ENCODE measurements at regions not wholly inside any gene's neighbourhood (a gene's known extent, or its start where the extent isn't known, plus 50 kb on each side); places are given as distances from the start of the nearest gene placed in this dataset.

DNA sequence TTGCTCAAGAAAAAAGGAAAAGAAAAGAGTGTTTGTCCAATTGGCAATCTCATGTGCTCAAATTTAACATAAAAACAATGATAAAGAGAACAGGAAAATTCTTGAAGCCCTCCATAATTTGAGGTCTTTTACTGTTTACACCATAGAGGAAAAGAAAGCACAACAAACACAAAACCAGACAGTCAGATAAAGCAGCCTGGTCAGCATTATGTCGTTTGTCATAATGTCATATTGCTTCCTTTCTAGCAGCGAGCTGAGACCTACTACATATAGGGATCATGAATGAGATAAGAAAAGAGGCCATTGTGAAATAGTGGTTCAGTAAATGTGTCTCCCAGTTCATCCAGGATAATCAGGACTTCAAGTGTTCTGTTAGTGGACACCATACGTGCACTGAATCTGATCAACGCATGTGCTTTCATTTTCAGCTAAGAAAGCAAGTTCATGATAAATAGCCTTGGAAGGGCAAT, 64.7 kb upstream of the SELENOP start (continued):
- TF ChIP-seq, protein P1, sequence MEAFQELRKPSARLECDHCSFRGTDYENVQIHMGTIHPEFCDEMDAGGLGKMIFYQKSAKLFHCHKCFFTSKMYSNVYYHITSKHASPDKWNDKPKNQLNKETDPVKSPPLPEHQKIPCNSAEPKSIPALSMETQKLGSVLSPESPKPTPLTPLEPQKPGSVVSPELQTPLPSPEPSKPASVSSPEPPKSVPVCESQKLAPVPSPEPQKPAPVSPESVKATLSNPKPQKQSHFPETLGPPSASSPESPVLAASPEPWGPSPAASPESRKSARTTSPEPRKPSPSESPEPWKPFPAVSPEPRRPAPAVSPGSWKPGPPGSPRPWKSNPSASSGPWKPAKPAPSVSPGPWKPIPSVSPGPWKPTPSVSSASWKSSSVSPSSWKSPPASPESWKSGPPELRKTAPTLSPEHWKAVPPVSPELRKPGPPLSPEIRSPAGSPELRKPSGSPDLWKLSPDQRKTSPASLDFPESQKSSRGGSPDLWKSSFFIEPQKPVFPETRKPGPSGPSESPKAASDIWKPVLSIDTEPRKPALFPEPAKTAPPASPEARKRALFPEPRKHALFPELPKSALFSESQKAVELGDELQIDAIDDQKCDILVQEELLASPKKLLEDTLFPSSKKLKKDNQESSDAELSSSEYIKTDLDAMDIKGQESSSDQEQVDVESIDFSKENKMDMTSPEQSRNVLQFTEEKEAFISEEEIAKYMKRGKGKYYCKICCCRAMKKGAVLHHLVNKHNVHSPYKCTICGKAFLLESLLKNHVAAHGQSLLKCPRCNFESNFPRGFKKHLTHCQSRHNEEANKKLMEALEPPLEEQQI (IDR thresholded peaks at IDR 0.05) = peak; percentile 76; the same call in 1 of the 2 replicates
- peak; percentile 58 for TF ChIP-seq CBFA2T2 (conservative IDR thresholded peaks at IDR 0.05)
- TF ChIP-seq, protein P2, sequence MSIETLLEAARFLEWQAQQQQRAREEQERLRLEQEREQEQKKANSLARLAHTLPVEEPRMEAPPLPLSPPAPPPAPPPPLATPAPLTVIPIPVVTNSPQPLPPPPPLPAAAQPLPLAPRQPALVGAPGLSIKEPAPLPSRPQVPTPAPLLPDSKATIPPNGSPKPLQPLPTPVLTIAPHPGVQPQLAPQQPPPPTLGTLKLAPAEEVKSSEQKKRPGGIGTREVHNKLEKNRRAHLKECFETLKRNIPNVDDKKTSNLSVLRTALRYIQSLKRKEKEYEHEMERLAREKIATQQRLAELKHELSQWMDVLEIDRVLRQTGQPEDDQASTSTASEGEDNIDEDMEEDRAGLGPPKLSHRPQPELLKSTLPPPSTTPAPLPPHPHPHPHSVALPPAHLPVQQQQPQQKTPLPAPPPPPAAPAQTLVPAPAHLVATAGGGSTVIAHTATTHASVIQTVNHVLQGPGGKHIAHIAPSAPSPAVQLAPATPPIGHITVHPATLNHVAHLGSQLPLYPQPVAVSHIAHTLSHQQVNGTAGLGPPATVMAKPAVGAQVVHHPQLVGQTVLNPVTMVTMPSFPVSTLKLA (conservative IDR thresholded peaks at IDR 0.05) = peak in 1 of 2 experiments; percentile 59; a peak in 2 of 4 replicates
- TF ChIP-seq NCOR1 (IDR thresholded peaks at IDR 0.05) = peak; percentile 82
- TF ChIP-seq NFIC (IDR thresholded peaks at IDR 0.05) = peak; percentile 26; the same call in 1 of the 2 replicates
- peak; percentile 99 for TF ChIP-seq CEBPB (tag; IDR thresholded peaks at IDR 0.05)
- TF ChIP-seq FOXA3 (CRISPR knock-in tag; conservative IDR thresholded peaks at IDR 0.05 in 1 of 2, IDR thresholded peaks at IDR 0.05 in 1 of 2) = no peak
- TF ChIP-seq TRIM24 (IDR thresholded peaks at IDR 0.05) = peak; percentile 76 to 90
- peak; percentile 79; the same call in 1 of the 2 replicates for TF ChIP-seq RNF2 (IDR thresholded peaks at IDR 0.05)
- TF ChIP-seq NRF1 (conservative IDR thresholded peaks at IDR 0.05 in 1 of 2, IDR thresholded peaks at IDR 0.05 in 1 of 2) = peak in 1 of 2 experiments; percentile 45; a peak in 2 of 4 replicates
- peak; percentile 76; the same call in 1 of the 2 replicates for TF ChIP-seq GATAD2B (IDR thresholded peaks at IDR 0.05; ENCODE audit: borderline replicate concordance)
- peak; percentile 58; the same call in 1 of the 2 replicates for TF ChIP-seq ATF7 (IDR thresholded peaks at IDR 0.05)
- TF ChIP-seq PHF20 (IDR thresholded peaks at IDR 0.05; ENCODE audit: partially characterized antibody) = peak; percentile 29
- TF ChIP-seq MEIS2 (IDR thresholded peaks at IDR 0.05; ENCODE audit: partially characterized antibody) = peak; percentile 100
- 0 out of 4 replicates have a peak, but pooled peaks of 1 of the 2 experiments have one; percentile 66 for TF ChIP-seq TEAD1 (CRISPR knock-in tag; IDR thresholded peaks at IDR 0.05)
- TF ChIP-seq HNRNPUL1 (IDR thresholded peaks at IDR 0.05; ENCODE audit: low read length) = no peak
- TF ChIP-seq RBM14 (IDR thresholded peaks at IDR 0.05; ENCODE audit: borderline replicate concordance, insufficient read depth, low read depth, low read length) = no peak
- TF ChIP-seq HDAC2 (IDR thresholded peaks at IDR 0.05) = peak; percentile 80
- TF ChIP-seq JUND (IDR thresholded peaks at IDR 0.05; ENCODE audit: borderline replicate concordance, low read depth, low read length) = peak; percentile 56; the same call in 1 of the 2 replicates
- peak; percentile 80; the same call in 2 of the 3 replicates for TF ChIP-seq JUND (tag; IDR thresholded peaks at IDR 0.05; ENCODE audit: borderline replicate concordance, low read depth, low read length)
- TF ChIP-seq TBL1XR1 (IDR thresholded peaks at IDR 0.05; ENCODE audit: low read length in 2 of 2) = peak in 1 of 2 experiments; percentile 70; a peak in 2 of 4 replicates
- TF ChIP-seq ZNF197 (CRISPR knock-in tag; IDR thresholded peaks at IDR 0.05; ENCODE audit: low read depth) = 0 out of 2 replicates have a peak, but pooled peaks have one; percentile 48
- TF ChIP-seq, protein P3, sequence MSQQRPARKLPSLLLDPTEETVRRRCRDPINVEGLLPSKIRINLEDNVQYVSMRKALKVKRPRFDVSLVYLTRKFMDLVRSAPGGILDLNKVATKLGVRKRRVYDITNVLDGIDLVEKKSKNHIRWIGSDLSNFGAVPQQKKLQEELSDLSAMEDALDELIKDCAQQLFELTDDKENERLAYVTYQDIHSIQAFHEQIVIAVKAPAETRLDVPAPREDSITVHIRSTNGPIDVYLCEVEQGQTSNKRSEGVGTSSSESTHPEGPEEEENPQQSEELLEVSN (IDR thresholded peaks at IDR 0.05; ENCODE audit: borderline replicate concordance in 1 of 2, extremely low read depth in 1 of 2, insufficient read depth in 1 of 2, insufficient read length in 1 of 2, low read depth in 1 of 2, low read length in 1 of 2, poor library complexity in 1 of 2, severe bottlenecking in 1 of 2) = peak in 1 of 2 experiments; percentile 19
- TF ChIP-seq SMAD4 (CRISPR knock-in tag; conservative IDR thresholded peaks at IDR 0.05) = peak; percentile 92
- peak; percentile 88 for TF ChIP-seq MAFF (IDR thresholded peaks at IDR 0.05; ENCODE audit: low read length)

Data from K562 (cell line).